GM23338 (cell line): ENCODE measurements at regions not wholly inside any gene's neighbourhood (a gene's known extent, or its start where the extent isn't known, plus 50 kb on each side); places are given as distances from the start of the nearest gene placed in this dataset.

Experiments used
- CREB1 ChIP-seq: fragments of 250-450 bp; sonication (Bioruptor Pico); IDR thresholded peaks from 2 replicates; pipeline ENCODE4 v1.5.0; 2020; ENCODE audit warnings: low read depth, mild to moderate bottlenecking, moderate library complexity
- EZH2 ChIP-seq: fragments of 200-600 bp; sonication (generic); IDR thresholded peaks from one replicate; pipeline ENCODE4 v1.8.0; 2017; ENCODE audit warnings: antibody characterized with exemption, mild to moderate bottlenecking, low read depth; ENCODE audit not compliant: unreplicated experiment
- EZH2phosphoT487 ChIP-seq: fragments of 200-600 bp; sonication (generic); IDR thresholded peaks from one replicate; pipeline ENCODE4 v1.8.1; 2018; ENCODE audit warnings: antibody characterized with exemption; ENCODE audit not compliant: unreplicated experiment
- POLR2AphosphoS5 ChIP-seq: IDR thresholded peaks from 2 replicates; pipeline ENCODE4 v1.6.1; 2016; ENCODE audit warnings: antibody characterized with exemption, low read depth
- ZNF114 ChIP-seq: fragments of 250-450 bp; sonication (Bioruptor Pico); IDR thresholded peaks from 2 replicates; pipeline ENCODE4 v1.5.0; 2020; ENCODE audit warnings: mild to moderate bottlenecking, moderate library complexity
- ZNF331 ChIP-seq: fragments of 250-450 bp; sonication (Bioruptor Pico); IDR thresholded peaks from 2 replicates; pipeline ENCODE4 v1.5.0; 2020; ENCODE audit warnings: low read depth, mild to moderate bottlenecking, moderate library complexity
- TF ChIP-seq, protein P1 (sequence below), 2 experiments: fragments of 200-600 bp in 1 of 2; sonication (generic) in 1 of 2; conservative IDR thresholded peaks; 2 replicates each; pipeline versions ENCODE4 v1.5.1 to v1.6.1; 2016 to 2017; ENCODE audit warnings: antibody characterized with exemption in 2 of 2, low read depth in 2 of 2, mild to moderate bottlenecking in 2 of 2, moderate library complexity in 1 of 2
- TF ChIP-seq, protein P2 (sequence below): IDR thresholded peaks from 2 replicates; pipeline ENCODE4 v1.6.1; 2016; ENCODE audit warnings: antibody characterized with exemption
- TF ChIP-seq, protein P3 (sequence below): IDR thresholded peaks from one replicate; pipeline ENCODE4 v1.6.1; 2018; ENCODE audit warnings: antibody characterized with exemption; ENCODE audit not compliant: unreplicated experiment
- TF ChIP-seq, protein P4 (sequence below): fragments of 250-450 bp; sonication (Bioruptor Pico); IDR thresholded peaks from 2 replicates; pipeline ENCODE4 v1.5.0; 2020; ENCODE audit warnings: mild to moderate bottlenecking, moderate library complexity

DNA sequence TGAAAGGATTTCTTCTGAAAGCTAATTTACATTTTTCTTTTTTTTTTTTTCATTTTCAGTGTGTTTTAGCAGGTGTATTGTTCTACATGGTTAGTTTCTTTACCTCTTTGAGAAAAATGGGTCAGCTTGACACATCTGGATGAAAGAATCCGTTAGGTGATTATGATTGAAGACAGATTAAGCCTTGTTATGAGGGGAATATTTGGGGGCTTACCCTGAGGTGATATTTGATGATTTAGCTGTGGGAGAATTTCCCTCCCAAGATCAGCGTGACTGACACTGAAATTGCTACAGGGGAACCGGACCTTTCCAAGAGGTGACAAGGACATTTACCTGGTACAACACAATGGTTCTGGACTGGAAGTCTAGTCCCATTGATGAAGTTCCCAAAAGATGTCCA is 147.5 kb downstream of the NFKBIZ start:
- TF ChIP-seq, protein P1, sequence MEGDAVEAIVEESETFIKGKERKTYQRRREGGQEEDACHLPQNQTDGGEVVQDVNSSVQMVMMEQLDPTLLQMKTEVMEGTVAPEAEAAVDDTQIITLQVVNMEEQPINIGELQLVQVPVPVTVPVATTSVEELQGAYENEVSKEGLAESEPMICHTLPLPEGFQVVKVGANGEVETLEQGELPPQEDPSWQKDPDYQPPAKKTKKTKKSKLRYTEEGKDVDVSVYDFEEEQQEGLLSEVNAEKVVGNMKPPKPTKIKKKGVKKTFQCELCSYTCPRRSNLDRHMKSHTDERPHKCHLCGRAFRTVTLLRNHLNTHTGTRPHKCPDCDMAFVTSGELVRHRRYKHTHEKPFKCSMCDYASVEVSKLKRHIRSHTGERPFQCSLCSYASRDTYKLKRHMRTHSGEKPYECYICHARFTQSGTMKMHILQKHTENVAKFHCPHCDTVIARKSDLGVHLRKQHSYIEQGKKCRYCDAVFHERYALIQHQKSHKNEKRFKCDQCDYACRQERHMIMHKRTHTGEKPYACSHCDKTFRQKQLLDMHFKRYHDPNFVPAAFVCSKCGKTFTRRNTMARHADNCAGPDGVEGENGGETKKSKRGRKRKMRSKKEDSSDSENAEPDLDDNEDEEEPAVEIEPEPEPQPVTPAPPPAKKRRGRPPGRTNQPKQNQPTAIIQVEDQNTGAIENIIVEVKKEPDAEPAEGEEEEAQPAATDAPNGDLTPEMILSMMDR (conservative IDR thresholded peaks at IDR 0.05; ENCODE audit: low read depth in 2 of 2): no peak
- TF ChIP-seq, protein P2, sequence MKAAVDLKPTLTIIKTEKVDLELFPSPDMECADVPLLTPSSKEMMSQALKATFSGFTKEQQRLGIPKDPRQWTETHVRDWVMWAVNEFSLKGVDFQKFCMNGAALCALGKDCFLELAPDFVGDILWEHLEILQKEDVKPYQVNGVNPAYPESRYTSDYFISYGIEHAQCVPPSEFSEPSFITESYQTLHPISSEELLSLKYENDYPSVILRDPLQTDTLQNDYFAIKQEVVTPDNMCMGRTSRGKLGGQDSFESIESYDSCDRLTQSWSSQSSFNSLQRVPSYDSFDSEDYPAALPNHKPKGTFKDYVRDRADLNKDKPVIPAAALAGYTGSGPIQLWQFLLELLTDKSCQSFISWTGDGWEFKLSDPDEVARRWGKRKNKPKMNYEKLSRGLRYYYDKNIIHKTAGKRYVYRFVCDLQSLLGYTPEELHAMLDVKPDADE: no peak
- no peak for TF ChIP-seq CREB1 (CRISPR knock-in tag)
- no peak for TF ChIP-seq EZH2phosphoT487
- no peak for TF ChIP-seq POLR2AphosphoS5
- TF ChIP-seq, protein P3, sequence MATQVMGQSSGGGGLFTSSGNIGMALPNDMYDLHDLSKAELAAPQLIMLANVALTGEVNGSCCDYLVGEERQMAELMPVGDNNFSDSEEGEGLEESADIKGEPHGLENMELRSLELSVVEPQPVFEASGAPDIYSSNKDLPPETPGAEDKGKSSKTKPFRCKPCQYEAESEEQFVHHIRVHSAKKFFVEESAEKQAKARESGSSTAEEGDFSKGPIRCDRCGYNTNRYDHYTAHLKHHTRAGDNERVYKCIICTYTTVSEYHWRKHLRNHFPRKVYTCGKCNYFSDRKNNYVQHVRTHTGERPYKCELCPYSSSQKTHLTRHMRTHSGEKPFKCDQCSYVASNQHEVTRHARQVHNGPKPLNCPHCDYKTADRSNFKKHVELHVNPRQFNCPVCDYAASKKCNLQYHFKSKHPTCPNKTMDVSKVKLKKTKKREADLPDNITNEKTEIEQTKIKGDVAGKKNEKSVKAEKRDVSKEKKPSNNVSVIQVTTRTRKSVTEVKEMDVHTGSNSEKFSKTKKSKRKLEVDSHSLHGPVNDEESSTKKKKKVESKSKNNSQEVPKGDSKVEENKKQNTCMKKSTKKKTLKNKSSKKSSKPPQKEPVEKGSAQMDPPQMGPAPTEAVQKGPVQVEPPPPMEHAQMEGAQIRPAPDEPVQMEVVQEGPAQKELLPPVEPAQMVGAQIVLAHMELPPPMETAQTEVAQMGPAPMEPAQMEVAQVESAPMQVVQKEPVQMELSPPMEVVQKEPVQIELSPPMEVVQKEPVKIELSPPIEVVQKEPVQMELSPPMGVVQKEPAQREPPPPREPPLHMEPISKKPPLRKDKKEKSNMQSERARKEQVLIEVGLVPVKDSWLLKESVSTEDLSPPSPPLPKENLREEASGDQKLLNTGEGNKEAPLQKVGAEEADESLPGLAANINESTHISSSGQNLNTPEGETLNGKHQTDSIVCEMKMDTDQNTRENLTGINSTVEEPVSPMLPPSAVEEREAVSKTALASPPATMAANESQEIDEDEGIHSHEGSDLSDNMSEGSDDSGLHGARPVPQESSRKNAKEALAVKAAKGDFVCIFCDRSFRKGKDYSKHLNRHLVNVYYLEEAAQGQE: no peak
- no peak for TF ChIP-seq EZH2
- TF ChIP-seq ZNF114: no peak
- TF ChIP-seq ZNF331 (CRISPR knock-in tag): no peak
- TF ChIP-seq, protein P4, sequence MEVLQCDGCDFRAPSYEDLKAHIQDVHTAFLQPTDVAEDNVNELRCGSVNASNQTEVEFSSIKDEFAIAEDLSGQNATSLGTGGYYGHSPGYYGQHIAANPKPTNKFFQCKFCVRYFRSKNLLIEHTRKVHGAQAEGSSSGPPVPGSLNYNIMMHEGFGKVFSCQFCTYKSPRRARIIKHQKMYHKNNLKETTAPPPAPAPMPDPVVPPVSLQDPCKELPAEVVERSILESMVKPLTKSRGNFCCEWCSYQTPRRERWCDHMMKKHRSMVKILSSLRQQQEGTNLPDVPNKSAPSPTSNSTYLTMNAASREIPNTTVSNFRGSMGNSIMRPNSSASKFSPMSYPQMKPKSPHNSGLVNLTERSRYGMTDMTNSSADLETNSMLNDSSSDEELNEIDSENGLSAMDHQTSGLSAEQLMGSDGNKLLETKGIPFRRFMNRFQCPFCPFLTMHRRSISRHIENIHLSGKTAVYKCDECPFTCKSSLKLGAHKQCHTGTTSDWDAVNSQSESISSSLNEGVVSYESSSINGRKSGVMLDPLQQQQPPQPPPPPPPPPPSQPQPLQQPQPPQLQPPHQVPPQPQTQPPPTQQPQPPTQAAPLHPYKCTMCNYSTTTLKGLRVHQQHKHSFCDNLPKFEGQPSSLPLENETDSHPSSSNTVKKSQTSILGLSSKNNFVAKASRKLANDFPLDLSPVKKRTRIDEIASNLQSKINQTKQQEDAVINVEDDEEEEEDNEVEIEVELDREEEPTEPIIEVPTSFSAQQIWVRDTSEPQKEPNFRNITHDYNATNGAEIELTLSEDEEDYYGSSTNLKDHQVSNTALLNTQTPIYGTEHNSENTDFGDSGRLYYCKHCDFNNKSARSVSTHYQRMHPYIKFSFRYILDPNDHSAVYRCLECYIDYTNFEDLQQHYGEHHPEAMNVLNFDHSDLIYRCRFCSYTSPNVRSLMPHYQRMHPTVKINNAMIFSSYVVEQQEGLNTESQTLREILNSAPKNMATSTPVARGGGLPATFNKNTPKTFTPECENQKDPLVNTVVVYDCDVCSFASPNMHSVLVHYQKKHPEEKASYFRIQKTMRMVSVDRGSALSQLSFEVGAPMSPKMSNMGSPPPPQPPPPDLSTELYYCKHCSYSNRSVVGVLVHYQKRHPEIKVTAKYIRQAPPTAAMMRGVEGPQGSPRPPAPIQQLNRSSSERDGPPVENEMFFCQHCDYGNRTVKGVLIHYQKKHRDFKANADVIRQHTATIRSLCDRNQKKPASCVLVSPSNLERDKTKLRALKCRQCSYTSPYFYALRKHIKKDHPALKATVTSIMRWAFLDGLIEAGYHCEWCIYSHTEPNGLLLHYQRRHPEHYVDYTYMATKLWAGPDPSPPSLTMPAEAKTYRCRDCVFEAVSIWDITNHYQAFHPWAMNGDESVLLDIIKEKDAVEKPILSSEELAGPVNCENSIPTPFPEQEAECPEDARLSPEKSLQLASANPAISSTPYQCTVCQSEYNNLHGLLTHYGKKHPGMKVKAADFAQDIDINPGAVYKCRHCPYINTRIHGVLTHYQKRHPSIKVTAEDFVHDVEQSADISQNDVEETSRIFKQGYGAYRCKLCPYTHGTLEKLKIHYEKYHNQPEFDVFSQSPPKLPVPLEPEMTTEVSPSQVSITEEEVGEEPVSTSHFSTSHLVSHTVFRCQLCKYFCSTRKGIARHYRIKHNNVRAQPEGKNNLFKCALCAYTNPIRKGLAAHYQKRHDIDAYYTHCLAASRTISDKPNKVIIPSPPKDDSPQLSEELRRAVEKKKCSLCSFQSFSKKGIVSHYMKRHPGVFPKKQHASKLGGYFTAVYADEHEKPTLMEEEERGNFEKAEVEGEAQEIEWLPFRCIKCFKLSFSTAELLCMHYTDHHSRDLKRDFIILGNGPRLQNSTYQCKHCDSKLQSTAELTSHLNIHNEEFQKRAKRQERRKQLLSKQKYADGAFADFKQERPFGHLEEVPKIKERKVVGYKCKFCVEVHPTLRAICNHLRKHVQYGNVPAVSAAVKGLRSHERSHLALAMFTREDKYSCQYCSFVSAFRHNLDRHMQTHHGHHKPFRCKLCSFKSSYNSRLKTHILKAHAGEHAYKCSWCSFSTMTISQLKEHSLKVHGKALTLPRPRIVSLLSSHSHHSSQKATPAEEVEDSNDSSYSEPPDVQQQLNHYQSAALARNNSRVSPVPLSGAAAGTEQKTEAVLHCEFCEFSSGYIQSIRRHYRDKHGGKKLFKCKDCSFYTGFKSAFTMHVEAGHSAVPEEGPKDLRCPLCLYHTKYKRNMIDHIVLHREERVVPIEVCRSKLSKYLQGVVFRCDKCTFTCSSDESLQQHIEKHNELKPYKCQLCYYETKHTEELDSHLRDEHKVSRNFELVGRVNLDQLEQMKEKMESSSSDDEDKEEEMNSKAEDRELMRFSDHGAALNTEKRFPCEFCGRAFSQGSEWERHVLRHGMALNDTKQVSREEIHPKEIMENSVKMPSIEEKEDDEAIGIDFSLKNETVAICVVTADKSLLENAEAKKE (CRISPR knock-in tag): no peak
